Liver (tissue), 8 donors: ENCODE measurements at regions not wholly inside any gene's neighbourhood (a gene's known extent, or its start where the extent isn't known, plus 50 kb on each side); places are given as distances from the start of the nearest gene placed in this dataset.
A peak's percentile ranks its signal among the peaks of the same experiment; 100 is the strongest.

Experiments used
- DNase-seq: peaks from one replicate; pipeline ENCODE4 v3.0.0-alpha.2; 2017; ENCODE audit warnings: low spot score
- H3K27ac ChIP-seq, 2 donors: one replicate each; pipeline ENCODE4 v1.7.0; 2013; ENCODE audit warnings: inconsistent platforms in 2 of 2, low read length in 2 of 2, control low read depth in 1 of 2, low read depth in 1 of 2, mild to moderate bottlenecking in 1 of 2
- H3K27me3 ChIP-seq, 4 donors: one replicate each; pipeline versions ENCODE4 v1.6.1 to v1.7.0; 2013; ENCODE audit warnings: low read length in 3 of 4, inconsistent platforms in 1 of 4, mild to moderate bottlenecking in 1 of 4, moderate library complexity in 1 of 4; ENCODE audit not compliant: control insufficient read depth in 4 of 4, insufficient read depth in 4 of 4
- H3K36me3 ChIP-seq, 4 donors: one replicate each; pipeline versions ENCODE4 v1.6.1 to v1.7.0; 2013; ENCODE audit warnings: low read length in 3 of 4, mild to moderate bottlenecking in 3 of 4, low read depth in 1 of 4, moderate library complexity in 1 of 4; ENCODE audit not compliant: control insufficient read depth in 4 of 4, insufficient read depth in 3 of 4
- H3K4me1 ChIP-seq, 4 donors: one replicate each; pipeline versions ENCODE4 v1.6.1 to v1.7.0; 2013; ENCODE audit warnings: low read length in 3 of 4, mild to moderate bottlenecking in 3 of 4, moderate library complexity in 1 of 4; ENCODE audit not compliant: control insufficient read depth in 4 of 4, insufficient read depth in 4 of 4
- H3K4me3 ChIP-seq, 3 donors: one replicate each; pipeline versions ENCODE4 v1.6.1 to v1.7.0; 2013; ENCODE audit warnings: low read length in 3 of 3, control low read depth in 1 of 3, low read depth in 1 of 3, mild to moderate bottlenecking in 1 of 3
- H3K9ac ChIP-seq, 2 donors: one replicate each; pipeline ENCODE4 v1.7.0; 2013; ENCODE audit warnings: low read length in 2 of 2, mild to moderate bottlenecking in 2 of 2, moderate library complexity in 2 of 2, control low read depth in 1 of 2, low read depth in 1 of 2
- H3K9me3 ChIP-seq, 4 donors: one replicate each; pipeline versions ENCODE4 v1.6.1 to v1.7.0; 2013; ENCODE audit warnings: low read length in 3 of 4; ENCODE audit not compliant: control insufficient read depth in 4 of 4
- EGR1 ChIP-seq, 2 donors: IDR thresholded peaks; 2 replicates each; pipeline ENCODE4 v1.6.1; 2016 to 2018; ENCODE audit warnings: antibody characterized with exemption in 2 of 2, low read depth in 2 of 2
- FOXA2 ChIP-seq: IDR thresholded peaks from 2 replicates; pipeline ENCODE4 v1.6.1; 2016; ENCODE audit warnings: antibody characterized with exemption
- HNF4A ChIP-seq, 2 donors: conservative IDR thresholded peaks; 2 replicates each; pipeline ENCODE4 v1.6.1; 2016; ENCODE audit warnings: antibody characterized with exemption in 2 of 2, mild to moderate bottlenecking in 2 of 2
- NR2F2 ChIP-seq: IDR thresholded peaks from 2 replicates; pipeline ENCODE4 v1.6.1; 2016; ENCODE audit warnings: antibody characterized with exemption
- RAD21 ChIP-seq, 2 donors: IDR thresholded peaks; 2 replicates each; pipeline ENCODE4 v1.6.1; 2016; ENCODE audit warnings: antibody characterized with exemption in 2 of 2, mild to moderate bottlenecking in 2 of 2
- SP1 ChIP-seq: IDR thresholded peaks from 2 replicates; pipeline ENCODE4 v1.6.1; 2018; ENCODE audit warnings: antibody characterized with exemption, mild to moderate bottlenecking
- TAF1 ChIP-seq: conservative IDR thresholded peaks from 2 replicates; pipeline ENCODE4 v1.6.1; 2016; ENCODE audit warnings: antibody characterized with exemption, mild to moderate bottlenecking
- YY1 ChIP-seq: IDR thresholded peaks from 2 replicates; pipeline ENCODE4 v1.6.1; 2016; ENCODE audit warnings: antibody characterized with exemption, mild to moderate bottlenecking
- WGBS: extraction: QIAGEN DNeasy Blood & Tissue Kit; methylation state at CpG from one replicate; pipeline ENCODE4 v1.1.7; 2013; 5-methylcytosine and 5-hydroxymethylcytosine counted together
- TF ChIP-seq, protein P1 (sequence below): fragments of 150-350 bp; IDR thresholded peaks from 2 replicates; pipeline ENCODE4 v1.5.1; 2017; ENCODE audit warnings: improper control_type of control experiment, low read depth, low read length; ENCODE audit not compliant: missing input control
- TF ChIP-seq, protein P2 (sequence below): IDR thresholded peaks from 2 replicates; pipeline ENCODE4 v1.6.1; 2016; ENCODE audit warnings: antibody characterized with exemption
- TF ChIP-seq, protein P3 (sequence below): IDR thresholded peaks from 2 replicates; pipeline ENCODE4 v1.6.1; 2016; ENCODE audit warnings: antibody characterized with exemption
- donor health status: healthy.
- donor health status: healthy.
- donor health status: healthy.
- donor health status: healthy.
- donor health status: healthy.

DNA sequence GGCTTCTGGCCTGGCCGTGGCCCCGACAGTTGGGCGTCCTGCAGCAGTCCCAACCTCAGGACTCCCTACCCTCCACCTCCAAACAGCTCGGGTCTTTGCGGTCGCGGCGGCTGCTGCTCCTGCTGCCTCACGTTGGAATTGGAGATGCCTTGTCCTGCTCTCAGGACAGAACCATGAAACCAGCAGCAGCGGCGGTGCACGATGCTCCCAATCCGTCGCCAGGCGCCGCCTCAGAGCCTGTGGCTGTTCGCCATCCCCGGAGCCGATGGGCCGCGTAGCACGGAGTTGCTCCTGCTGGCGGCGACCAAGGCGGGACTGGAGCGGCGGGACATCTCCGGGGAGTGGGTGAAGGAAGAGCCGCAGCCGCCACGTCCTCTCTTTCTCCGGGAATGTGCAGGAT, 1965.9 kb downstream of the TP53TG3F start:
- Histone ChIP-seq H3K4me3 (no peak overlapping the region), H3K36me3 (no peaks in the 10 kb centered on the region), H3K4me1 (no peaks in the 10 kb centered on the region), H3K9ac (no peak overlapping the region), H3K27ac (no peak overlapping the region), H3K9me3 (peaks cover 0 to 3% (median under 1%) of the 10 kb centered on the region in 4 donors), H3K27me3 (no peaks in the 10 kb centered on the region)
- no peak for DNase-seq
- TF ChIP-seq, protein P1, sequence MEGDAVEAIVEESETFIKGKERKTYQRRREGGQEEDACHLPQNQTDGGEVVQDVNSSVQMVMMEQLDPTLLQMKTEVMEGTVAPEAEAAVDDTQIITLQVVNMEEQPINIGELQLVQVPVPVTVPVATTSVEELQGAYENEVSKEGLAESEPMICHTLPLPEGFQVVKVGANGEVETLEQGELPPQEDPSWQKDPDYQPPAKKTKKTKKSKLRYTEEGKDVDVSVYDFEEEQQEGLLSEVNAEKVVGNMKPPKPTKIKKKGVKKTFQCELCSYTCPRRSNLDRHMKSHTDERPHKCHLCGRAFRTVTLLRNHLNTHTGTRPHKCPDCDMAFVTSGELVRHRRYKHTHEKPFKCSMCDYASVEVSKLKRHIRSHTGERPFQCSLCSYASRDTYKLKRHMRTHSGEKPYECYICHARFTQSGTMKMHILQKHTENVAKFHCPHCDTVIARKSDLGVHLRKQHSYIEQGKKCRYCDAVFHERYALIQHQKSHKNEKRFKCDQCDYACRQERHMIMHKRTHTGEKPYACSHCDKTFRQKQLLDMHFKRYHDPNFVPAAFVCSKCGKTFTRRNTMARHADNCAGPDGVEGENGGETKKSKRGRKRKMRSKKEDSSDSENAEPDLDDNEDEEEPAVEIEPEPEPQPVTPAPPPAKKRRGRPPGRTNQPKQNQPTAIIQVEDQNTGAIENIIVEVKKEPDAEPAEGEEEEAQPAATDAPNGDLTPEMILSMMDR: no peak
- TF ChIP-seq FOXA2 (no peak), YY1 (no peak), EGR1 (IDR thresholded peaks at IDR 0.05; ENCODE audit: low read depth in 2 of 2) (no peak), RAD21 (IDR thresholded peaks at IDR 0.05) (no peak), TAF1 (no peak), NR2F2 (no peak)
- TF ChIP-seq, protein P2, sequence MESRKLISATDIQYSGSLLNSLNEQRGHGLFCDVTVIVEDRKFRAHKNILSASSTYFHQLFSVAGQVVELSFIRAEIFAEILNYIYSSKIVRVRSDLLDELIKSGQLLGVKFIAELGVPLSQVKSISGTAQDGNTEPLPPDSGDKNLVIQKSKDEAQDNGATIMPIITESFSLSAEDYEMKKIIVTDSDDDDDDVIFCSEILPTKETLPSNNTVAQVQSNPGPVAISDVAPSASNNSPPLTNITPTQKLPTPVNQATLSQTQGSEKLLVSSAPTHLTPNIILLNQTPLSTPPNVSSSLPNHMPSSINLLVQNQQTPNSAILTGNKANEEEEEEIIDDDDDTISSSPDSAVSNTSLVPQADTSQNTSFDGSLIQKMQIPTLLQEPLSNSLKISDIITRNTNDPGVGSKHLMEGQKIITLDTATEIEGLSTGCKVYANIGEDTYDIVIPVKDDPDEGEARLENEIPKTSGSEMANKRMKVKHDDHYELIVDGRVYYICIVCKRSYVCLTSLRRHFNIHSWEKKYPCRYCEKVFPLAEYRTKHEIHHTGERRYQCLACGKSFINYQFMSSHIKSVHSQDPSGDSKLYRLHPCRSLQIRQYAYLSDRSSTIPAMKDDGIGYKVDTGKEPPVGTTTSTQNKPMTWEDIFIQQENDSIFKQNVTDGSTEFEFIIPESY: no peak
- 44% methylated on average over 32 of the region's 32 CpGs for WGBS

DNA sequence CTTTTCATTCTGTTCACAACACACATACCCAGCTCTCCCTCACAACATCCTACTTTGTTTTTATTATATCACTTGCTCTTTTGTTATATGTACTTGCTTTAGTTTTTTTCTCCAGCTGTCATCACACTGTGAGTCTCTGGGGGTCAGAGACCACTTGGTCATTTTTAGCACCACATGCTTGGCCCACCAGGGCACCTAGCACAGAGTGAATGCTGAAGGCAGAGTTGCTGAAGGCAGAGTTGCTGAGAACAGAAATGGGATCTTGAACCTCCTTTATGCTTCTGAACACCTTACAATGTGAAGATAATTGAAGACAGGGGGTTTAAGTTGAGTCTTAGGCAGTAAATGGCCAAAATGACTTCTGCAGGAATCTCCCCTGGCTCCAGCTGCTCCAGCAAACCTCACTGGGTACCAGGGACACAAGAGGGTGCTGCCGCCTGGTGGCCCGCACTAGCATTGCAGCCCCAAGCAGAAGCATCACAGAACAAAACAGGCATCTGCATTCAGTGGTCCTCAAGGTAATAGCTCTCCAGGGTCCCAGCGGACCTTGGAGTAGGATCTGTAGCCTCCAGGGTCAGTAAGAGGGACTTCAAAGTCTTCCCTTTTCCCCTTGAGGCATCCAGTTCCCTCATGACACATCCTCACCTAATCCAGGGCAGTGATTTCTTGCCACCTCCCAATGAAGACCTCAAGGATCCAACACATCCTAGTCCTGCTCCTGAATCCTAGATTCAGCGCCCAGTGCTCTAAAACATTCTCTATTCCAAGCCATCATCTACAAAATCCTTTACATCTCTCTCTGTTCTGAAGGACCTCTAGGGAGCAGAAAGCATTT, 1972.6 kb downstream of the TP53TG3F start:
- WGBS: 6% methylated on average over 4 of the region's 4 CpGs
- no peaks in the 10 kb centered on the region for H3K36me3 ChIP-seq
- no peak overlapping the region for H3K9ac ChIP-seq
- TF ChIP-seq NR2F2: no peak
- TF ChIP-seq, protein P1: peak; percentile 53
- TF ChIP-seq RAD21 (IDR thresholded peaks at IDR 0.05): peak; percentile 30 to 65
- TF ChIP-seq, protein P3, sequence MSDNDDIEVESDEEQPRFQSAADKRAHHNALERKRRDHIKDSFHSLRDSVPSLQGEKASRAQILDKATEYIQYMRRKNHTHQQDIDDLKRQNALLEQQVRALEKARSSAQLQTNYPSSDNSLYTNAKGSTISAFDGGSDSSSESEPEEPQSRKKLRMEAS: no peak
- TF ChIP-seq SP1: no peak
- no peak for TF ChIP-seq YY1
- TF ChIP-seq HNF4A (conservative IDR thresholded peaks at IDR 0.05): no peak
- H3K4me3 ChIP-seq: no peak overlapping the region
- no peaks in the 10 kb centered on the region for H3K4me1 ChIP-seq
- H3K27ac ChIP-seq: no peak overlapping the region
- H3K9me3 ChIP-seq: peaks cover 0 to 2% (median under 1%) of the 10 kb centered on the region in 4 donors
- no peaks in the 10 kb centered on the region for H3K27me3 ChIP-seq
- no peak for DNase-seq
